ENCODE measurements at regions not wholly inside any gene's neighbourhood (a gene's known extent, or its start where the extent isn't known, plus 50 kb on each side); places are given as distances from the start of the nearest gene placed in this dataset.

DNA sequence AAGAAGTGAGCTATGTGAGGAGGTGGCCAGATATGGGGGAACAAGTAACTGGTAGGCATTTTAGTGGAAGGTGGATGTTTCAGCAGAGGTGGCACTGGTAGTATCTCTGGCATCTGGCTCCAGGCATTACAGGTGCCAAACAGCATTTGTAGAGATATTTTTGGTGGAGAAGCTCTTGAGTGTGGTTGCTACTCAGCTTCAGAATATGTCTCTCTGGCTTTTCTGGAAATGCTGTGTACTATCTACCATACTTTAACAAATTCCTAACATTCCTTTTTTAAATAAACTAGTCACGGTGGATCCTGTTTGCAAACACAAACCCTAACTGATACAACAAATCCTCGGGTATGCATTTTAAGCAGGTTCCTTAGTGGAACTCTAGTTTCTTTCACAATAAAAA is 128.0 kb downstream of the BARX2 start:
- no peak overlapping the region for H2AFZ ChIP-seq (ENCODE audit: low read depth, low read length)
- DNase-seq, result no peak
- TF ChIP-seq EZH2 (IDR thresholded peaks at IDR 0.05; ENCODE audit: borderline replicate concordance, low read depth, low read length, severe bottlenecking), result no peak
- TF ChIP-seq, protein P1, sequence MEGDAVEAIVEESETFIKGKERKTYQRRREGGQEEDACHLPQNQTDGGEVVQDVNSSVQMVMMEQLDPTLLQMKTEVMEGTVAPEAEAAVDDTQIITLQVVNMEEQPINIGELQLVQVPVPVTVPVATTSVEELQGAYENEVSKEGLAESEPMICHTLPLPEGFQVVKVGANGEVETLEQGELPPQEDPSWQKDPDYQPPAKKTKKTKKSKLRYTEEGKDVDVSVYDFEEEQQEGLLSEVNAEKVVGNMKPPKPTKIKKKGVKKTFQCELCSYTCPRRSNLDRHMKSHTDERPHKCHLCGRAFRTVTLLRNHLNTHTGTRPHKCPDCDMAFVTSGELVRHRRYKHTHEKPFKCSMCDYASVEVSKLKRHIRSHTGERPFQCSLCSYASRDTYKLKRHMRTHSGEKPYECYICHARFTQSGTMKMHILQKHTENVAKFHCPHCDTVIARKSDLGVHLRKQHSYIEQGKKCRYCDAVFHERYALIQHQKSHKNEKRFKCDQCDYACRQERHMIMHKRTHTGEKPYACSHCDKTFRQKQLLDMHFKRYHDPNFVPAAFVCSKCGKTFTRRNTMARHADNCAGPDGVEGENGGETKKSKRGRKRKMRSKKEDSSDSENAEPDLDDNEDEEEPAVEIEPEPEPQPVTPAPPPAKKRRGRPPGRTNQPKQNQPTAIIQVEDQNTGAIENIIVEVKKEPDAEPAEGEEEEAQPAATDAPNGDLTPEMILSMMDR (IDR thresholded peaks at IDR 0.05; ENCODE audit: borderline replicate concordance, extremely low read depth, low read length, poor library complexity, severe bottlenecking), result no peak
- H3K36me3 ChIP-seq (ENCODE audit: insufficient read depth, low read length), result no peaks in the 10 kb centered on the region
- no peak overlapping the region for H3K9ac ChIP-seq (ENCODE audit: low read depth, low read length)
- H3K27me3 ChIP-seq (ENCODE audit: insufficient read depth, low read length, poor library complexity), result no peaks in the 10 kb centered on the region
- H3K27ac ChIP-seq (ENCODE audit: low read length), result no peak overlapping the region
- no peaks in the 10 kb centered on the region for H4K20me1 ChIP-seq (ENCODE audit: insufficient read depth, low read length)
- no peaks in the 10 kb centered on the region for H3K9me3 ChIP-seq (ENCODE audit: insufficient read depth, low read length, severe bottlenecking)
- no peaks in the 10 kb centered on the region for H3K4me1 ChIP-seq (ENCODE audit: insufficient read depth, low read length)
- no peaks in the 10 kb centered on the region for H3K79me2 ChIP-seq (ENCODE audit: insufficient read depth, low read length)
- no peak overlapping the region for H3K4me3 ChIP-seq (ENCODE audit: low read depth in 1 of 2, low read length in 2 of 2)
- no peak overlapping the region for H3K4me2 ChIP-seq (ENCODE audit: insufficient read depth, low read length)
- ATAC-seq (ENCODE audit: insufficient read depth, low read depth), result no peak

DNA sequence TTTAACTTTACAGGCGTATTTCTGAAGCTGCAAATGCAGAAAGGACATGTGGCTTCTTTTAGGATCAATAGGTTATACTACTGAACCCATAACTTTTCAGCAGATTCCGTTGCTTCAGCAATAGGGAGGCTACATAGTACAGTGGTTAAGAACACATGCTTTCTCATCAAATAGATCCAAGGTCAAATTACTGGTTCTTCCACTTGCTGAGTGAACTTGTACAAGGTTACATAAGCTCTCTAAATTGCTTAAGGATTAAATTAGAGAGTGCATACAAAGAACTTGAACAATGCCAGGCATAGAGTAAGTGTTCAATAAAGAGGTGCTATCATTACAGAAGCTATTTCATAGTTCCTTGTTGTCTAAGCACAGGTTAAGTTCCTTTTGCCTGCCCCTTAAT is 129.6 kb downstream of the BARX2 start:
- Histone ChIP-seq H3K9me3 (ENCODE audit: insufficient read depth, low read length, severe bottlenecking) (no peaks in the 10 kb centered on the region), H4K20me1 (ENCODE audit: insufficient read depth, low read length) (no peaks in the 10 kb centered on the region), H3K27me3 (ENCODE audit: insufficient read depth, low read length, poor library complexity) (no peaks in the 10 kb centered on the region), H3K36me3 (ENCODE audit: insufficient read depth, low read length) (no peaks in the 10 kb centered on the region), H3K4me2 (ENCODE audit: insufficient read depth, low read length) (no peak overlapping the region), H3K9ac (ENCODE audit: low read depth, low read length) (no peak overlapping the region), H3K4me3 (ENCODE audit: low read depth in 1 of 2, low read length in 2 of 2) (no peak overlapping the region), H3K27ac (ENCODE audit: low read length) (no peak overlapping the region), H3K4me1 (ENCODE audit: insufficient read depth, low read length) (no peaks in the 10 kb centered on the region), H3K79me2 (ENCODE audit: insufficient read depth, low read length) (no peaks in the 10 kb centered on the region), H2AFZ (ENCODE audit: low read depth, low read length) (no peak overlapping the region)
- ATAC-seq (ENCODE audit: insufficient read depth, low read depth), result no peak
- no peak for DNase-seq
- TF ChIP-seq EZH2 (IDR thresholded peaks at IDR 0.05; ENCODE audit: borderline replicate concordance, low read depth, low read length, severe bottlenecking), result no peak
- TF ChIP-seq, protein P1 (IDR thresholded peaks at IDR 0.05; ENCODE audit: borderline replicate concordance, extremely low read depth, low read length, poor library complexity, severe bottlenecking), result no peak

DNA sequence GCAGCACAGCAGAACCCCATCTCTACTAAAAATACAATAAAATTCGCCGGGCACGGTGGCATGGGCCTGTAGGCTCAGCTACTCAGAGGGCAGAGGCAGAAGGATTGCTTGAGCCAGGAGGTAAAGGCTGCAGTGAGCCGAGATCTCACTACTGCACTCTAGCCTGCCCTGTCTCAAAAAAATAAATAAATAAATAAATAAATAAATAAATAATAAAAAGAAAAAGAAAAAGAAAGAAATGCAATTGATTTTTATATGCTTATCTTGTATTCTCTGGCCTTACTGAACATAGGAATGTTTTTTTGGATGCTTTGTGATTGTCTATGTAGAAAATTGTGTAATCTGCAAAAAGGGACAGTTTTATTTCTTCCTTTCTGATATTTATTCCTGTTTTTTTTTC is 132.5 kb downstream of the BARX2 start:
- no peak for DNase-seq
- Histone ChIP-seq H3K9me3 (ENCODE audit: insufficient read depth, low read length, severe bottlenecking) (no peaks in the 10 kb centered on the region), H3K4me3 (ENCODE audit: low read depth in 1 of 2, low read length in 2 of 2) (no peak overlapping the region), H2AFZ (ENCODE audit: low read depth, low read length) (no peak overlapping the region), H3K36me3 (ENCODE audit: insufficient read depth, low read length) (no peaks in the 10 kb centered on the region), H3K4me1 (ENCODE audit: insufficient read depth, low read length) (no peaks in the 10 kb centered on the region), H3K79me2 (ENCODE audit: insufficient read depth, low read length) (no peaks in the 10 kb centered on the region), H3K27me3 (ENCODE audit: insufficient read depth, low read length, poor library complexity) (no peaks in the 10 kb centered on the region), H4K20me1 (ENCODE audit: insufficient read depth, low read length) (no peaks in the 10 kb centered on the region), H3K4me2 (ENCODE audit: insufficient read depth, low read length) (no peak overlapping the region), H3K27ac (ENCODE audit: low read length) (no peak overlapping the region), H3K9ac (ENCODE audit: low read depth, low read length) (no peak overlapping the region)
- ATAC-seq (ENCODE audit: insufficient read depth, low read depth), result no peak
- TF ChIP-seq, protein P1 (IDR thresholded peaks at IDR 0.05; ENCODE audit: borderline replicate concordance, extremely low read depth, low read length, poor library complexity, severe bottlenecking), result no peak
- TF ChIP-seq EZH2 (IDR thresholded peaks at IDR 0.05; ENCODE audit: borderline replicate concordance, low read depth, low read length, severe bottlenecking), result no peak

DNA sequence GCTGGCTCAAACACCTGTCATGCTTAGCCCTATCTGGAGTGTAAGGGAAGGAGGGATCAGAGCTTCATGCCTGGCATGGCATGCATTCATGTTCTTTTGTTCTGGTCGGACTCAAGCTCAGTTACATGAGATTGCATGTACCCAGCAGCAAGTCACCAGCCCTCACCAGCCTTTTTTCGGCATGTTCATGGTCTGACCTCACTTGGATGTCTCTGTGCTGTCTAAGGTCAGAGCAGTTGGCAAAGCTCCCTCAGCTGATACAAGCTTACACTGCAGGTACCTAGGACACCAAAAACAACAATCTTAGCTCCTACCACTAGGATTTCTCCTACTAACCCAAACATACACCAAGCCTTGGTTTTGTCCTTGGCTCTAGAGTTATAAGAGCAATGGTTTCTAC is 152.6 kb downstream of the BARX2 start:
- no peak for DNase-seq
- no peak overlapping the region for H3K27ac ChIP-seq (ENCODE audit: low read length)
- no peaks in the 10 kb centered on the region for H3K36me3 ChIP-seq (ENCODE audit: insufficient read depth, low read length)
- H3K9me3 ChIP-seq (ENCODE audit: insufficient read depth, low read length, severe bottlenecking), result no peaks in the 10 kb centered on the region
- no peak overlapping the region for H3K4me2 ChIP-seq (ENCODE audit: insufficient read depth, low read length)
- H3K4me3 ChIP-seq (ENCODE audit: low read depth in 1 of 2, low read length in 2 of 2), result no peak overlapping the region
- H3K9ac ChIP-seq (ENCODE audit: low read depth, low read length), result no peak overlapping the region
- H4K20me1 ChIP-seq (ENCODE audit: insufficient read depth, low read length), result no peaks in the 10 kb centered on the region
- H3K27me3 ChIP-seq (ENCODE audit: insufficient read depth, low read length, poor library complexity), result no peaks in the 10 kb centered on the region
- ATAC-seq (ENCODE audit: insufficient read depth, low read depth), result no peak
- no peaks in the 10 kb centered on the region for H3K79me2 ChIP-seq (ENCODE audit: insufficient read depth, low read length)
- H3K4me1 ChIP-seq (ENCODE audit: insufficient read depth, low read length), result no peaks in the 10 kb centered on the region
- no peak overlapping the region for H2AFZ ChIP-seq (ENCODE audit: low read depth, low read length)
- TF ChIP-seq, protein P1 (IDR thresholded peaks at IDR 0.05; ENCODE audit: borderline replicate concordance, extremely low read depth, low read length, poor library complexity, severe bottlenecking), result no peak
- TF ChIP-seq EZH2 (IDR thresholded peaks at IDR 0.05; ENCODE audit: borderline replicate concordance, low read depth, low read length, severe bottlenecking), result no peak

Data from DND-41 (cell line).